Heart left ventricle (tissue), 16 donors: ENCODE measurements at regions not wholly inside any gene's neighbourhood (a gene's known extent, or its start where the extent isn't known, plus 50 kb on each side); places are given as distances from the start of the nearest gene placed in this dataset.
A peak's percentile ranks its signal among the peaks of the same experiment; 100 is the strongest.

Experiments used
- ATAC-seq, 4 donors: fragments of 200-7000 bp; cut with Tn5 transposase; one replicate each; pipeline ENCODE4 v1.9.1; 2020 to 2022; ENCODE audit warnings: moderate library complexity in 4 of 4, mild to moderate bottlenecking in 3 of 4, moderate number of reproducible peaks in 1 of 4
- DNase-seq, 5 donors: peaks; one replicate each; pipeline ENCODE4 v3.0.0-alpha.2; 2020
- H3K27ac ChIP-seq, 12 donors: fragments of 200-600 bp; sonication (generic) in 4 of 12; one replicate each; pipeline versions ENCODE4 v1.5.0 to v1.8.0; 2016 to 2022; ENCODE audit warnings: mild to moderate bottlenecking in 2 of 12
- H3K27me3 ChIP-seq, 9 donors: fragments of 200-600 bp; sonication (generic) in 2 of 9; one replicate each; pipeline versions ENCODE4 v1.5.1 to v1.8.0; 2016 to 2022; ENCODE audit warnings: mild to moderate bottlenecking in 3 of 9
- H3K36me3 ChIP-seq, 9 donors: fragments of 200-600 bp; sonication (generic) in 2 of 9; one replicate each; pipeline versions ENCODE4 v1.5.0 to v1.8.0; 2018 to 2022; ENCODE audit warnings: mild to moderate bottlenecking in 2 of 9
- H3K4me1 ChIP-seq, 12 donors: fragments of 200-600 bp; sonication (generic) in 4 of 12; one replicate each; pipeline versions ENCODE4 v1.5.0 to v1.8.0; 2016 to 2022; ENCODE audit warnings: mild to moderate bottlenecking in 3 of 12
- H3K4me3 ChIP-seq, 12 donors: fragments of 200-600 bp; sonication (generic) in 4 of 12; one replicate each; pipeline versions ENCODE4 v1.5.0 to v1.8.0; 2017 to 2022; ENCODE audit warnings: mild to moderate bottlenecking in 9 of 12, moderate library complexity in 4 of 12
- H3K9me3 ChIP-seq, 12 donors: fragments of 200-600 bp; sonication (generic) in 4 of 12; one replicate each; pipeline versions ENCODE4 v1.5.0 to v1.8.0; 2016 to 2022; ENCODE audit warnings: mild to moderate bottlenecking in 1 of 12
- POLR2A ChIP-seq, 2 donors: fragments of 450-650 bp; IDR thresholded peaks; one replicate each; pipeline ENCODE4 v1.6.1; 2017; ENCODE audit warnings: antibody characterized with exemption in 2 of 2, mild to moderate bottlenecking in 2 of 2, moderate library complexity in 2 of 2
- WGBS, 4 donors: extraction: QIAGEN DNeasy Blood & Tissue Kit in 2 of 4; methylation state at CpG; one replicate each; pipeline versions ENCODE4 v1.1.5 to v1.1.7; 2013 to 2018; 5-methylcytosine and 5-hydroxymethylcytosine counted together
- intact Hi-C, 10 donors: fragments of 100-400 bp; cut with DNase I; formaldehyde crosslinking; loops; one replicate each; pipeline versions ENCODE4 v1.11.1 to v1.14.2; 2022
- TF ChIP-seq, protein P1 (sequence below), 12 donors: fragments of 200-600 bp; sonication (generic) in 4 of 12; IDR thresholded peaks; one replicate each; pipeline versions ENCODE4 v1.5.0 to v1.8.0; 2018 to 2022; ENCODE audit warnings: antibody characterized with exemption in 12 of 12, mild to moderate bottlenecking in 5 of 12
- donor health status: ischemic (EF 13 %, LVEDD 7.1; RV severe dilation, severe dysfunction).
- donor health status: healthy with polysubstance abuse.
- donor health status: DM: no; HTN: yes; CAD: no.
- donor health status: DM: no; HTN: no; CAD: no.
- donor health status: ischemic (EF 25% LVEDD 6.9; RV normal size, moderate dysfunction).
- donor health status: ischemic (EF 25% LVEDD 5.7; RV mildly dilated, moderate dysfunction).
- donor health status: healthy.
- donor health status: DM: yes; HTN: yes; CAD: no.
- donor health status: ischemic (EF 35%, LVEDD 5.7; RV mildly dilated, moderate dysfunction).
- donor health status: nonischemic (EF 11% LVEDD 7.7; RV severe dilation, severe dysfunction).
- donor health status: DM: yes; HTN: yes; CAD: no.
- donor health status: PGD.
- donor health status: ischemic (EF 29% LVEDD 5.4; RV normal size, mild dysfunction).
- donor health status: nonischemic (EF 23%, LVEDD 6.1; RV moderate dilation, normal function).

DNA sequence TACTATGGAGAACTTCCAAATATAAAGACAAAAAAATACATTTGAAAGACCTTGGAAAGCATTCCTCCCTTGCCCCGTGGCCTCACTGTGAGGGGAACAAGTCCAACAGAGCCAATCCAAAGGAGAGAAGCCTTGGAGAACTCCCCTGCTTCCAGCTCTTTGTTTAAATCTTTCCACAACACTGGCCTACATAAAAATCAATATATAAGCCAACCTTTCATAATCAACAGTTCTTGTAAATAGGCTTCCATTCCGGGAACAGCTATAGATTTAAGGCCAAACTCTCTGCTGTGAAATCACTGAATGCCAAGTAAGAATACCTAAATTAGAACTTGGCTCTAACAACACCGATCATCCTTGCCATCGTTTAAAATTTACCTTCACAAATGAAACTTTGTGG is 242.1 kb downstream of the HACE1 start:
- WGBS, 4 donors: 76 to 85% (median 78%) methylated on average over 4 of the region's 4 CpGs
- intact Hi-C loops: no loop called here
- ATAC-seq: no peak

GRCh38 chr6:104614394-104614793 is 245.3 kb downstream of the HACE1 start:
- TF ChIP-seq POLR2A (IDR thresholded peaks at IDR 0.05): no peak
- TF ChIP-seq, protein P1, sequence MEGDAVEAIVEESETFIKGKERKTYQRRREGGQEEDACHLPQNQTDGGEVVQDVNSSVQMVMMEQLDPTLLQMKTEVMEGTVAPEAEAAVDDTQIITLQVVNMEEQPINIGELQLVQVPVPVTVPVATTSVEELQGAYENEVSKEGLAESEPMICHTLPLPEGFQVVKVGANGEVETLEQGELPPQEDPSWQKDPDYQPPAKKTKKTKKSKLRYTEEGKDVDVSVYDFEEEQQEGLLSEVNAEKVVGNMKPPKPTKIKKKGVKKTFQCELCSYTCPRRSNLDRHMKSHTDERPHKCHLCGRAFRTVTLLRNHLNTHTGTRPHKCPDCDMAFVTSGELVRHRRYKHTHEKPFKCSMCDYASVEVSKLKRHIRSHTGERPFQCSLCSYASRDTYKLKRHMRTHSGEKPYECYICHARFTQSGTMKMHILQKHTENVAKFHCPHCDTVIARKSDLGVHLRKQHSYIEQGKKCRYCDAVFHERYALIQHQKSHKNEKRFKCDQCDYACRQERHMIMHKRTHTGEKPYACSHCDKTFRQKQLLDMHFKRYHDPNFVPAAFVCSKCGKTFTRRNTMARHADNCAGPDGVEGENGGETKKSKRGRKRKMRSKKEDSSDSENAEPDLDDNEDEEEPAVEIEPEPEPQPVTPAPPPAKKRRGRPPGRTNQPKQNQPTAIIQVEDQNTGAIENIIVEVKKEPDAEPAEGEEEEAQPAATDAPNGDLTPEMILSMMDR (IDR thresholded peaks at IDR 0.05): no peak
- Histone ChIP-seq H3K9me3 (no peaks in the 10 kb centered on the region), H3K4me1 (no peaks in the 10 kb centered on the region), H3K27me3 (no peaks in the 10 kb centered on the region), H3K27ac (no peak overlapping the region), H3K36me3 (no peaks in the 10 kb centered on the region), H3K4me3 (no peak overlapping the region)
- DNase-seq (peak in 1 of 5 donors; percentile 23), ATAC-seq (peak in 3 of 4 donors; percentile 74 to 77 (median 75))
- intact Hi-C loops: no loop called here
- WGBS, 4 donors: 83 to 100% (median 88%) methylated on average over 1 of the region's 1 CpG

More for the DNA sequence above, 242.1 kb downstream of the HACE1 start:
- Histone ChIP-seq H3K27ac (no peak overlapping the region), H3K9me3 (no peaks in the 10 kb centered on the region), H3K4me3 (no peak overlapping the region), H3K4me1 (no peaks in the 10 kb centered on the region), H3K27me3 (no peaks in the 10 kb centered on the region), H3K36me3 (no peaks in the 10 kb centered on the region)
- DNase-seq: no peak
- no peak for TF ChIP-seq POLR2A (IDR thresholded peaks at IDR 0.05)
- TF ChIP-seq, protein P1 (IDR thresholded peaks at IDR 0.05): no peak

DNA sequence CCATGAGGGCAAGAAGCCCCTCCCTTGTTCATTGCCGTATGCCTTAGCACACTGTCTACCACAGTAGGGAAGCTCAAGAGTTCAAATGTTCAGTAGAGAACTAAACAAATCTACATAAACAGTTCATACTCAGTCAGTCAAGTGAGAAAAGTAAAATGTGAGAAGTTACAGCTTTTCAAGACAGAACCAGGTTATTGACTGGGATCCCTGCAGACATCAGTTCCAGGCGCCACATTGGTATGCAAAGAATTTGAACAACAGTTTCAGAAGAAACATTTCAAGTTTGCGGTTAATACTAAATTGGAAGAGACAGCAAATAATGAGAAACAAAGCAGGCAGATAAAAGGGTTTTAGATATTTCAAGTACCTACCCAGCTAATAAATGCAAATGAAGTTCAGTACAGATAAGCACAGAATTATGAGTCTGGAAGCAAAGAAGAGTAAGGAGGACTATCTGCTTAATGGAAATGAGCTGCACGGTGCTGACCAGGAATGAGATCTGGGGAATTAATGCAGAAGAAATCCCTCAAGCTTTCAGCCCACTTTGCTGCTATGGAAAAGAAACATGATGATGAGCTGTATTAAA is 246.2 kb downstream of the HACE1 start:
- Histone ChIP-seq H3K27ac (no peak overlapping the region), H3K4me3 (no peak overlapping the region), H3K4me1 (no peaks in the 10 kb centered on the region), H3K36me3 (no peaks in the 10 kb centered on the region), H3K27me3 (no peaks in the 10 kb centered on the region), H3K9me3 (no peaks in the 10 kb centered on the region)
- no peak for DNase-seq
- no peak for TF ChIP-seq POLR2A (IDR thresholded peaks at IDR 0.05)
- TF ChIP-seq, protein P1 (IDR thresholded peaks at IDR 0.05): no peak
- intact Hi-C loops: no loop called here
- 67 to 77% (median 72%) methylated on average over 4 of the region's 4 CpGs for WGBS, 4 donors
- ATAC-seq: no peak

- ATAC-seq (no peak), DNase-seq (no peak)
- intact Hi-C loops: no loop called here
- no peaks in the 10 kb centered on the region for H3K9me3 ChIP-seq
- H3K4me3 ChIP-seq: no peak overlapping the region
- no peaks in the 10 kb centered on the region for H3K27me3 ChIP-seq
- H3K36me3 ChIP-seq: no peaks in the 10 kb centered on the region
- H3K4me1 ChIP-seq: no peaks in the 10 kb centered on the region
- 63 to 100% (median 97%) methylated on average over 1 of the region's 1 CpG for WGBS, 4 donors
- no peak overlapping the region for H3K27ac ChIP-seq
- TF ChIP-seq, protein P1 (IDR thresholded peaks at IDR 0.05): no peak
- no peak for TF ChIP-seq POLR2A (IDR thresholded peaks at IDR 0.05)
These were observed 247.2 kb downstream of the HACE1 start for GRCh38 chr6:104612541-104612940.
